DND-41 (cell line): ENCODE measurements at regions not wholly inside any gene's neighbourhood (a gene's known extent, or its start where the extent isn't known, plus 50 kb on each side); places are given as distances from the start of the nearest gene placed in this dataset.
"Not testable (repeated sequence)": the region's sequence is repeated elsewhere in the genome, so short reads cannot be mapped to it uniquely, and the experiment has no call there.

Experiments used
- ATAC-seq: fragments of 200-7000 bp; cut with Tn5 transposase; 3 replicates; pipeline ENCODE4 v1.9.1; 2021; ENCODE audit warnings: low read depth; ENCODE audit not compliant: insufficient read depth
- DNase-seq: peaks from one replicate; pipeline ENCODE4 v3.0.0-alpha.2; 2020
- H2AFZ ChIP-seq: 2 replicates; pipeline ENCODE4 v1.6.0; 2012; ENCODE audit warnings: low read depth, low read length
- H3K27ac ChIP-seq: 2 replicates; pipeline ENCODE4 v1.5.1; 2012; ENCODE audit warnings: low read length, inconsistent platforms
- H3K27me3 ChIP-seq: fragments of 200-600 bp; sonication (generic); 2 replicates; pipeline ENCODE4 v1.6.0; 2012; ENCODE audit warnings: low read length, mild to moderate bottlenecking, inconsistent platforms; ENCODE audit not compliant: insufficient read depth, poor library complexity
- H3K36me3 ChIP-seq: 2 replicates; pipeline ENCODE4 v1.5.1; 2012; ENCODE audit warnings: low read length, inconsistent platforms; ENCODE audit not compliant: insufficient read depth
- H3K4me1 ChIP-seq: 2 replicates; pipeline ENCODE4 v1.5.1; 2012; ENCODE audit warnings: mild to moderate bottlenecking, low read length; ENCODE audit not compliant: insufficient read depth
- H3K4me2 ChIP-seq: 2 replicates; pipeline ENCODE4 v1.6.0; 2012; ENCODE audit warnings: mild to moderate bottlenecking, moderate library complexity, low read length, inconsistent platforms; ENCODE audit not compliant: insufficient read depth
- H3K4me3 ChIP-seq, 2 experiments: fragments of 200-600 bp in 1 of 2; shearing (Covaris generic) in 1 of 2; 2 replicates each; pipeline ENCODE4 v1.5.1; 2012 to 2016; ENCODE audit warnings: inconsistent platforms in 2 of 2, low read length in 2 of 2, mild to moderate bottlenecking in 2 of 2, low read depth in 1 of 2, moderate library complexity in 1 of 2
- H3K79me2 ChIP-seq: 2 replicates; pipeline ENCODE4 v1.6.0; 2012; ENCODE audit warnings: low read length, inconsistent platforms; ENCODE audit not compliant: insufficient read depth
- H3K9ac ChIP-seq: 2 replicates; pipeline ENCODE4 v1.6.0; 2012; ENCODE audit warnings: low read depth, mild to moderate bottlenecking, inconsistent platforms, low read length, moderate library complexity
- H3K9me3 ChIP-seq: 2 replicates; pipeline ENCODE4 v1.5.1; 2012; ENCODE audit warnings: low read length, moderate library complexity, mild to moderate bottlenecking, inconsistent platforms; ENCODE audit not compliant: insufficient read depth, severe bottlenecking
- H4K20me1 ChIP-seq: 2 replicates; pipeline ENCODE4 v1.6.0; 2012; ENCODE audit warnings: low read length; ENCODE audit not compliant: insufficient read depth
- EZH2 ChIP-seq: IDR thresholded peaks from 3 replicates; pipeline ENCODE4 v1.6.1; 2012; ENCODE audit warnings: borderline replicate concordance, low read depth, mild to moderate bottlenecking, moderate library complexity, low read length, inconsistent platforms; ENCODE audit not compliant: severe bottlenecking
- TF ChIP-seq, protein P1 (sequence below): IDR thresholded peaks from 2 replicates; pipeline ENCODE4 v1.5.1; 2012; ENCODE audit warnings: borderline replicate concordance, low read length, moderate library complexity, mild to moderate bottlenecking; ENCODE audit not compliant: poor library complexity, severe bottlenecking; ENCODE audit errors: extremely low read depth

DNA sequence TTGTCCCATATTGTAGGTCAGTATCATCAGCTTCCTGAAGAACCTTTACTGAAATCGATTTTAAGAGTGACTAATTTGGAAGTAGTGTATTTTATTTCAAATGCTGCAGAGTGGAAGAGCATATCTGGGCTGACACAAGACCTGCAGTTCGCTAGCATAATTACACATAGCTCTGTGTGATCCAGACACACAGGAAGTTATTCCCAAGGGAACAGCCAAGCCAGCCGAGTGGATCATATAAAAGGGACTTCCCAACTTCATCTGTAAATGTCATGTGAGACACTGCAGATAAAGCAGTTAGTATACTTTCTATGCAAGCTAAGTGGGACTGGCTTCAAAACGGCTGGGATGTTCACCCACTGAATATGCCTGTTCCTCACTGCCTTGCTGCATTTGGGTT is 760.4 kb downstream of the SLITRK1 start:
- Histone ChIP-seq H2AFZ (no peak overlapping the region), H3K4me3 (no peak overlapping the region), H3K9ac (no peak overlapping the region), H3K79me2 (no peaks in the 10 kb centered on the region), H3K4me2 (no peak overlapping the region), H3K9me3 (no peaks in the 10 kb centered on the region), H3K36me3 (no peaks in the 10 kb centered on the region), H3K27me3 (no peaks in the 10 kb centered on the region), H3K4me1 (no peaks in the 10 kb centered on the region), H4K20me1 (no peaks in the 10 kb centered on the region), H3K27ac (no peak overlapping the region)
- TF ChIP-seq EZH2, result no peak
- no peak for ATAC-seq
- DNase-seq, result no peak

GRCh38 chr13:83117046-83117445 is 765.2 kb downstream of the SLITRK1 start:
- no peak for DNase-seq
- Histone ChIP-seq H2AFZ (no peak overlapping the region), H3K79me2 (no peaks in the 10 kb centered on the region), H3K9me3 (no peaks in the 10 kb centered on the region), H3K27me3 (no peaks in the 10 kb centered on the region), H3K4me1 (no peaks in the 10 kb centered on the region), H3K9ac (no peak overlapping the region), H3K4me2 (no peak overlapping the region), H4K20me1 (no peaks in the 10 kb centered on the region), H3K4me3 (no peak overlapping the region), H3K36me3 (no peaks in the 10 kb centered on the region), H3K27ac (no peak overlapping the region)
- TF ChIP-seq, protein P1, sequence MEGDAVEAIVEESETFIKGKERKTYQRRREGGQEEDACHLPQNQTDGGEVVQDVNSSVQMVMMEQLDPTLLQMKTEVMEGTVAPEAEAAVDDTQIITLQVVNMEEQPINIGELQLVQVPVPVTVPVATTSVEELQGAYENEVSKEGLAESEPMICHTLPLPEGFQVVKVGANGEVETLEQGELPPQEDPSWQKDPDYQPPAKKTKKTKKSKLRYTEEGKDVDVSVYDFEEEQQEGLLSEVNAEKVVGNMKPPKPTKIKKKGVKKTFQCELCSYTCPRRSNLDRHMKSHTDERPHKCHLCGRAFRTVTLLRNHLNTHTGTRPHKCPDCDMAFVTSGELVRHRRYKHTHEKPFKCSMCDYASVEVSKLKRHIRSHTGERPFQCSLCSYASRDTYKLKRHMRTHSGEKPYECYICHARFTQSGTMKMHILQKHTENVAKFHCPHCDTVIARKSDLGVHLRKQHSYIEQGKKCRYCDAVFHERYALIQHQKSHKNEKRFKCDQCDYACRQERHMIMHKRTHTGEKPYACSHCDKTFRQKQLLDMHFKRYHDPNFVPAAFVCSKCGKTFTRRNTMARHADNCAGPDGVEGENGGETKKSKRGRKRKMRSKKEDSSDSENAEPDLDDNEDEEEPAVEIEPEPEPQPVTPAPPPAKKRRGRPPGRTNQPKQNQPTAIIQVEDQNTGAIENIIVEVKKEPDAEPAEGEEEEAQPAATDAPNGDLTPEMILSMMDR, result no peak
- TF ChIP-seq EZH2, result no peak
- no peak for ATAC-seq

- not testable (repeated sequence) for H3K4me3 ChIP-seq, ATAC-seq, H3K4me2 ChIP-seq
Measured at GRCh38 chr13:83101574-83102247, 780.6 kb downstream of the SLITRK1 start.

GRCh38 chr13:83100237-83100636 is 782.0 kb downstream of the SLITRK1 start:
- H4K20me1 ChIP-seq, result no peaks in the 10 kb centered on the region
- TF ChIP-seq, protein P1, result no peak
- TF ChIP-seq EZH2, result no peak
- no peaks in the 10 kb centered on the region for H3K36me3 ChIP-seq
- no peaks in the 10 kb centered on the region for H3K79me2 ChIP-seq
- H3K27ac ChIP-seq, result no peak overlapping the region
- no peaks in the 10 kb centered on the region for H3K27me3 ChIP-seq
- no peak overlapping the region for H3K4me3 ChIP-seq
- ATAC-seq (no peak), DNase-seq (no peak)
- H3K4me1 ChIP-seq, result no peaks in the 10 kb centered on the region
- H2AFZ ChIP-seq, result no peak overlapping the region
- H3K9me3 ChIP-seq, result no peaks in the 10 kb centered on the region
- H3K4me2 ChIP-seq, result no peak overlapping the region
- no peak overlapping the region for H3K9ac ChIP-seq

More at GRCh38 chr13:83101574-83102247, 780.6 kb downstream of the SLITRK1 start:
- not testable (repeated sequence) for H3K27ac ChIP-seq, H3K27me3 ChIP-seq, H3K9ac ChIP-seq, H3K36me3 ChIP-seq, H3K9me3 ChIP-seq, H3K79me2 ChIP-seq, H4K20me1 ChIP-seq, H3K4me1 ChIP-seq, H2AFZ ChIP-seq, DNase-seq
